ENCODE measurements at regions not wholly inside any gene's neighbourhood (a gene's known extent, or its start where the extent isn't known, plus 50 kb on each side); places are given as distances from the start of the nearest gene placed in this dataset.

- Histone ChIP-seq H3K27me3 (no peaks in the 10 kb centered on the region), H3K9me3 (no peaks in the 10 kb centered on the region), H3K27ac (no peak overlapping the region), H3K4me3 (no peak overlapping the region), H3K4me1 (no peaks in the 10 kb centered on the region), H3K36me3 (no peaks in the 10 kb centered on the region)
- TF ChIP-seq CTCF (IDR thresholded peaks at IDR 0.05): no peak
- intact Hi-C loops (cut with DNase I): no loop called here
- DNase-seq (no peak), ATAC-seq (no peak)
Measured at GRCh38 chr13:50459658-50460057, 383.8 kb downstream of the DLEU7 start.

GRCh38 chr13:50460358-50460757 is 383.1 kb downstream of the DLEU7 start:
- no peaks in the 10 kb centered on the region for H3K36me3 ChIP-seq
- no peak for ATAC-seq
- intact Hi-C loops (cut with DNase I): no loop called here
- H3K27ac ChIP-seq: no peak overlapping the region
- no peak for TF ChIP-seq CTCF (IDR thresholded peaks at IDR 0.05)
- DNase-seq: no peak
- H3K4me1 ChIP-seq: no peaks in the 10 kb centered on the region
- no peaks in the 10 kb centered on the region for H3K27me3 ChIP-seq
- H3K9me3 ChIP-seq: no peaks in the 10 kb centered on the region
- H3K4me3 ChIP-seq: no peak overlapping the region

GRCh38 chr13:50461189-50461588 is 382.3 kb downstream of the DLEU7 start:
- H3K9me3 ChIP-seq: no peaks in the 10 kb centered on the region

GRCh38 chr13:50463719-50464118 is 379.8 kb downstream of the DLEU7 start:
- DNase-seq: no peak
- no peaks in the 10 kb centered on the region for H3K9me3 ChIP-seq
- no peak for ATAC-seq
- H3K4me1 ChIP-seq: peaks cover 0 to 5% of the 10 kb centered on the region in 2 donors
- no peak for TF ChIP-seq CTCF (IDR thresholded peaks at IDR 0.05)
- H3K27me3 ChIP-seq: no peaks in the 10 kb centered on the region
- H3K4me3 ChIP-seq: no peak overlapping the region
- H3K27ac ChIP-seq: no peak overlapping the region
- no peaks in the 10 kb centered on the region for H3K36me3 ChIP-seq
- intact Hi-C loops (cut with DNase I): no loop called here

More at GRCh38 chr13:50461189-50461588, 382.3 kb downstream of the DLEU7 start:
- no peaks in the 10 kb centered on the region for H3K4me1 ChIP-seq
- no peaks in the 10 kb centered on the region for H3K36me3 ChIP-seq
- H3K4me3 ChIP-seq: no peak overlapping the region
- no peak for ATAC-seq
- intact Hi-C loops (cut with DNase I): no loop called here
- no peak overlapping the region for H3K27ac ChIP-seq
- no peak for TF ChIP-seq CTCF (IDR thresholded peaks at IDR 0.05)
- no peaks in the 10 kb centered on the region for H3K27me3 ChIP-seq
- no peak for DNase-seq

GRCh38 chr13:50464349-50465251 is 378.9 kb downstream of the DLEU7 start:
- Histone ChIP-seq H3K36me3 (no peaks in the 10 kb centered on the region), H3K27ac (no peak overlapping the region), H3K4me1 (peaks cover 0 to 5% of the 10 kb centered on the region in 2 donors), H3K4me3 (no peak overlapping the region), H3K9me3 (no peaks in the 10 kb centered on the region), H3K27me3 (no peaks in the 10 kb centered on the region)
- TF ChIP-seq CTCF (IDR thresholded peaks at IDR 0.05): no peak
- intact Hi-C loops (cut with DNase I): no loop called here
- ATAC-seq: no peak
- no peak for DNase-seq

Data from left lung (tissue), 4 donors.